Anterior cingulate cortex (tissue), 58 donors: ENCODE measurements at regions not wholly inside any gene's neighbourhood (a gene's known extent, or its start where the extent isn't known, plus 50 kb on each side); places are given as distances from the start of the nearest gene placed in this dataset.
"Not testable (repeated sequence)": the region's sequence is repeated elsewhere in the genome, so short reads cannot be mapped to it uniquely, and the experiment has no call there.

Experiments
- DNase-seq, 58 donors: peaks; one replicate each; lab custom pipeline; 2025; lab: John Stamatoyannopoulos, UW

- no peak for DNase-seq
Measured at GRCh38 chr3:177249203-177249602, 51.9 kb upstream of the TBL1XR1 start.

- no peak for DNase-seq
Measured at GRCh38 chr3:177250151-177250550, 52.9 kb upstream of the TBL1XR1 start.

GRCh38 chr3:177251755-177252154, 54.5 kb upstream of the TBL1XR1 start:
- DNase-seq: no peak

- DNase-seq: no peak
Measured at GRCh38 chr3:177257006-177257405, 59.7 kb upstream of the TBL1XR1 start.

GRCh38 chr3:177257625-177258024, 60.3 kb upstream of the TBL1XR1 start:
- DNase-seq: no peak

GRCh38 chr3:177262396-177262795, 65.1 kb upstream of the TBL1XR1 start:
- DNase-seq: no peak

GRCh38 chr3:177263615-177264368, 66.5 kb upstream of the TBL1XR1 start:
- DNase-seq: no peak

- not testable (repeated sequence) for DNase-seq
Measured at GRCh38 chr3:177271811-177272501, 74.7 kb upstream of the TBL1XR1 start.

GRCh38 chr3:177278016-177278415, 80.7 kb upstream of the TBL1XR1 start:
- DNase-seq: no peak

GRCh38 chr3:177279118-177279815, 82.0 kb upstream of the TBL1XR1 start:
- no peak for DNase-seq

- no peak for DNase-seq
Measured at GRCh38 chr3:177281292-177282118, 84.2 kb upstream of the TBL1XR1 start.

GRCh38 chr3:177282119-177282655, 84.9 kb upstream of the TBL1XR1 start:
- DNase-seq: no peak

GRCh38 chr3:177283983-177284382, 86.7 kb upstream of the TBL1XR1 start:
- no peak for DNase-seq

GRCh38 chr3:177284383-177284881, 87.2 kb upstream of the TBL1XR1 start:
- DNase-seq: no peak

GRCh38 chr3:177286034-177286433, 88.8 kb upstream of the TBL1XR1 start:
- DNase-seq: no peak

- no peak for DNase-seq
Measured at GRCh38 chr3:177287231-177287630, 89.9 kb upstream of the TBL1XR1 start.

GRCh38 chr3:177290633-177291032, 93.4 kb upstream of the TBL1XR1 start:
- no peak for DNase-seq

- DNase-seq: no peak
Measured at GRCh38 chr3:177294221-177294620, 96.9 kb upstream of the TBL1XR1 start.

- DNase-seq: no peak
Measured at GRCh38 chr3:177295116-177295515, 97.8 kb upstream of the TBL1XR1 start.

- no peak for DNase-seq
Measured at GRCh38 chr3:177299250-177299649, 102.0 kb upstream of the TBL1XR1 start.
